Activated CD8-positive, alpha-beta memory T cell treated with anti-CD3 and anti-CD28 coated beads, Interleukin-2, amount 50 U/mL, for 4 hours (primary cell): ENCODE measurements at regions not wholly inside any gene's neighbourhood (a gene's known extent, or its start where the extent isn't known, plus 50 kb on each side); places are given as distances from the start of the nearest gene placed in this dataset.
"Not testable (repeated sequence)": the region's sequence is repeated elsewhere in the genome, so short reads cannot be mapped to it uniquely, and the experiment has no call there.

Source experiments
- DNase-seq: peaks from one replicate; pipeline ENCODE4 v3.0.0-alpha.2; 2020

GRCh38 chrX:52261125-52261462 lies 76.4 kb downstream of the MAGED4 start:
- DNase-seq = no peak

GRCh38 chrX:52261463-52262194 lies 76.9 kb downstream of the MAGED4 start:
- DNase-seq = peak; percentile 91

DNA sequence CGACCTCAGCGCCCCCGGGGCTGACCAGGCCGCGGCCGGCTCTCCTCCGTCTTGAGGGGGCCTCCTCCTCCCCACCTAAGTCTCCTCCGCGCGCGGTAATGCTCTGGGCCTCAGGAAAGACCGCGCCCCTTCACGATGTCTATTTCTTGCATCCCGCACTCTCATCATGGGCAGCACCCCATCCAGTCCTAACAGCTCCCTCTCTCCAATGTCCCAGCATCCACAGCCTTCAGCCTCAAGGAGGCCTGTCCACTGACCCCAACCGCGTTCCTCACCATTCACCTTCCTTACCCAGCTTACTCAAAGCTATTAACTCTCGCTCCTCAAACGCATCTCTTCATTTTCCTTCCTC lies 77.5 kb downstream of the MAGED4 start:
- no peak for DNase-seq

DNA sequence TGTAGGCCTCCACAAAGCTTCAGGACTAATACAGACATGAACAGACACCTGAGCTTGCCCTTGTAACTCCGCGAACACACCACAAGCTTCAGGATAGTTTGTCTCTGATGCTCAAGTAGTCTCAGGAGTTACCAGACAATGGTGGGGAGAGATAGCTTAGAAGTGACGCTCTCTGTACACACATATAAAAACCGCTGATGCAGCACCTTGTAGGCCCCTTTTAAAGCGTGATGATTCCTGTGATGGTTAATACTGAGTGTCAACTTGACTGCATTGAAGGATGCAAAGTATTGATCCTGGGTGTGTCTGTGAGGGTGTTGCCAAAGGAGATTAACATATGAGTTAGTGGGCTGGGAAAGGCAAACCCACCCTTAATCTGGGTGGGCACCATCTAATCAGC lies 78.7 kb downstream of the MAGED4 start:
- DNase-seq = no peak

GRCh38 chrX:52265713-52266112 lies 81.0 kb downstream of the MAGED4 start:
- no peak for DNase-seq

DNA sequence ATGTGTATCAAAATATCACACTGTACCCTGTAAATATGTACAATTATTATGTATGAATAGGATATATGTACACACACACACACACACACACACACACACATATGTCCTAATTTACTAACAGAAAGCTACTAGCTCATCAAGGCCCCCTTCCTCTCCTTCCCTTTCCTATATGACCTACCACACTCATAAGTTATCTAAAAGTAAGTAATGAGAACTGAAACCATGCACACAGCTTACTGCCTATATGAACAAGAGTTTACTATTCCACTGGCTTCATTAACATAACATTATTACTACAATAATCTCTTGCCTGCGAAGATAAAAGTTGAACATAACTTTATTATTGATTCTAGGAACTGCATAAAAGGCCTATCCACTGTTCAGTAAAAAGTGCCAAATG lies 83.8 kb downstream of the MAGED4 start:
- DNase-seq = not testable (repeated sequence)

GRCh38 chrX:52270453-52271116 lies 85.9 kb downstream of the MAGED4 start:
- no peak for DNase-seq

DNA sequence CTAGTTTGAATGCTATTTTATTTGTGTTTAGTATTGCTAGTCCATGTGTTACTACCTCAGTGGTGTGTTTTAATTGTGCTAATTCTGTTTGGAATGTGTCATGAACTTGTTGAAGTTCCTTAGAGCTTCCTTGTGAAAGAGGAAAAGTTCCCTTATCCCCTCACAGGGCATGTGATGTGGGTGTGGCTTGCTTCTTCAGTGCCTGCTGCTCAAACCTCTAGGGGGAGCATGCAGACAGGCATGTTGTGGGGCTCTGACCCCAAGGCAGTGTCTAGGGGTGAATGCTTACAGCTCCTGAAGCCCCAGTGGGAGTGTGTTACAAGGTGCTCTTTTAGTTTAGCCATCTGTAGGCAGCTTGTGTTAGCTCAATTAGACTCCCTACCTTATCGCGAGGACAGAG lies 86.5 kb downstream of the MAGED4 start:
- DNase-seq = no peak

DNA sequence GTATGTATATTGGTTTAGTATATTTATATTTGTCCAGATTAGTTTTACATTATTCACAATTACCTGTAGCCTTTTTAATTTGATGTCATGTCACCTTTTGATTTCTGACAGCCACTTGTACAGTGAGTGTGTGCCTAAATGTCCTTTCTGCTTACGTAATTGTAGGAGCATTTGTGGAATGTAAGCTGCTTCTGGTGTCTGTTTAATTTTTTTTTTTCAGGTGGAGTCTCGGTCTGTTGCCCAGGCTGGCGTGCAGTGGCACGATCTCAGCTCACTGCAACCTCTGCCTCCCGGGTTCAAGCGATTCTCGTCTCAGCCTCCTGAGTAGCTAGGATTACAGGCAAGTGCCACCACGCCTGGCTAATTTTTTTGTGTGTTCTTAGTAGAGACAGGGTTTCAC lies 91.2 kb upstream of the XAGE2 start:
- DNase-seq = no peak

DNA sequence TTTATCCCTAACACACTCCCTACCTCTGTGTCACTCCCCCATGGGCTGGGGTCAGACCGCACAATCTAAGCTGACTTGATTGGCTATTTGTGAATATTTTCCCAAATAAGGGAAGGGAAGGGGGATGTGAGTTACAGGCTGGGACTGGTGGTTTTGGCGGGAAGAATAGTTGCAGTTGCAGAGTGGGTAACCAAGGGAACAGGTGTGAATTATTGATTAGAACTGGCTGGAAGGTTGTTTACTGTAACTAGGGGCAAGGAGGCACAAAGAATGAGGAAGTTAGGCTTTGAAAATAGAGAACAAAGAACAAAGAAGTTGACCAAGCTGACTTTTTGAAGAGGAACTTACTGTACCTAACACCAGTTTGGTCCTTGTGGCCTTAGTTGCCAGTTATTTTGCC lies 88.0 kb upstream of the XAGE2 start:
- DNase-seq = no peak

DNA sequence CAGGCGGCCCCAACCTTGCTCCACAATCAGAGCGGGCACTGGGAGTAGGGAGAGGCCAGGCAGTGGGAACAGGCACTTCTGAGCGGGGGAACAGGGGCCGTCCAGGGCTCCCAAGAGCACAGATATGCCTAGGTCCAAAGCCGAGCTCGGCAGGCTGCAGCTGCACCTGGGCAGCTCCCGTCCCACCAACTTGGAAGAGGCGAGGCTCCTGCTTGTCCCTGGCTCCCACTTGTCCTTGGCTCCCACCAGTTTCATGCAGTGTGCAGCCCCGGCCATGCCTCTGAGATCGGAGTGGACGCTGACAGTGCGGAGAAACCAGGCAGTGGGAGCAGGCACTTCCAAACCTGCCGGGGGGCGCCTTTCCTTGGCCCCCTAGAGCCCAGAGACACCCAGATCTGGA lies 84.0 kb upstream of the XAGE2 start:
- no peak for DNase-seq

- not testable (repeated sequence) for DNase-seq
Observed at GRCh38 chrX:52298968-52299367, 69.9 kb upstream of the XAGE2 start.

DNA sequence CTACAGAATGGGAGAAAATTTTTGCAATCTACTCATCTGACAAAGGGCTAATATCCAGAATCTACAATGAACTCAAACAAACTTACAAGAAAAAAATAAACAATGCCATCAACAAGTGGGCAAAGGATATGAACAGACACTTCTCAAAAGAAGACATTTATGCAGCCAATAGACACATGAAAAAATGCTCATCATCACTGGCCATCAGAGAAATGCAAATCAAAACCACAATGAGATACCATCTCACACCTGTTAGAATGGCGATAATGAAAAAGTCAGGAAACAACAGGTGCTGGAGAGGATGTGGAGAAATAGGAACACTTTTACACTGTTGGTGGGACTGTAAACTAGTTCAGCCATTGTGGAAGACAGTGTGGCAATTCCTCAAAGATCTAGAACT lies 60.3 kb upstream of the XAGE2 start:
- not testable (repeated sequence) for DNase-seq
